ENCODE measurements at regions not wholly inside any gene's neighbourhood (a gene's known extent, or its start where the extent isn't known, plus 50 kb on each side); places are given as distances from the start of the nearest gene placed in this dataset.

DNA sequence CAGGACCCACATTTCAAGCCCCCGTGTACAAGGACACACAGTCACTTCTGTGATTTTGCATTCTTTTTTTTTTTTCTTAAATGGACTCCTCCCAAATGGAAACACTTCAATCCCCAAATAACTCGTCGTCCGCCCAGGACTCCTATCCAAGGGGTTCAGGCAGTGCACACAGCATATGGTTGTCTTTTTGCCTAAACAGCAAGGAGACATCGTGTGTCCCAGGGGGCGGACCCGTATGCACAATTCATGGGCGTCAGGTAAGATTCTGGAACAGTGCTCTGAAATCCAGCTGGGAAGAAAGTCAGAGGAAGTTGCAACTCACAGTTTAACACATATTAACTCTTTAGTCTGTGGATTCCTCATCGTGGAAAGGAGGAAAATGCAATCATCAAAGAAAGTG lies 231.3 kb downstream of the SHOX start:
- TF ChIP-seq, protein P1, sequence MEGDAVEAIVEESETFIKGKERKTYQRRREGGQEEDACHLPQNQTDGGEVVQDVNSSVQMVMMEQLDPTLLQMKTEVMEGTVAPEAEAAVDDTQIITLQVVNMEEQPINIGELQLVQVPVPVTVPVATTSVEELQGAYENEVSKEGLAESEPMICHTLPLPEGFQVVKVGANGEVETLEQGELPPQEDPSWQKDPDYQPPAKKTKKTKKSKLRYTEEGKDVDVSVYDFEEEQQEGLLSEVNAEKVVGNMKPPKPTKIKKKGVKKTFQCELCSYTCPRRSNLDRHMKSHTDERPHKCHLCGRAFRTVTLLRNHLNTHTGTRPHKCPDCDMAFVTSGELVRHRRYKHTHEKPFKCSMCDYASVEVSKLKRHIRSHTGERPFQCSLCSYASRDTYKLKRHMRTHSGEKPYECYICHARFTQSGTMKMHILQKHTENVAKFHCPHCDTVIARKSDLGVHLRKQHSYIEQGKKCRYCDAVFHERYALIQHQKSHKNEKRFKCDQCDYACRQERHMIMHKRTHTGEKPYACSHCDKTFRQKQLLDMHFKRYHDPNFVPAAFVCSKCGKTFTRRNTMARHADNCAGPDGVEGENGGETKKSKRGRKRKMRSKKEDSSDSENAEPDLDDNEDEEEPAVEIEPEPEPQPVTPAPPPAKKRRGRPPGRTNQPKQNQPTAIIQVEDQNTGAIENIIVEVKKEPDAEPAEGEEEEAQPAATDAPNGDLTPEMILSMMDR (IDR thresholded peaks at IDR 0.05; ENCODE audit: control extremely low read depth, extremely low read depth, low read depth, missing control alignments): no peak
- POLR2A ChIA-PET: no interaction called here
- CTCF ChIA-PET: no interaction called here
- no peak for DNase-seq (ENCODE audit: extremely low spot score)

DNA sequence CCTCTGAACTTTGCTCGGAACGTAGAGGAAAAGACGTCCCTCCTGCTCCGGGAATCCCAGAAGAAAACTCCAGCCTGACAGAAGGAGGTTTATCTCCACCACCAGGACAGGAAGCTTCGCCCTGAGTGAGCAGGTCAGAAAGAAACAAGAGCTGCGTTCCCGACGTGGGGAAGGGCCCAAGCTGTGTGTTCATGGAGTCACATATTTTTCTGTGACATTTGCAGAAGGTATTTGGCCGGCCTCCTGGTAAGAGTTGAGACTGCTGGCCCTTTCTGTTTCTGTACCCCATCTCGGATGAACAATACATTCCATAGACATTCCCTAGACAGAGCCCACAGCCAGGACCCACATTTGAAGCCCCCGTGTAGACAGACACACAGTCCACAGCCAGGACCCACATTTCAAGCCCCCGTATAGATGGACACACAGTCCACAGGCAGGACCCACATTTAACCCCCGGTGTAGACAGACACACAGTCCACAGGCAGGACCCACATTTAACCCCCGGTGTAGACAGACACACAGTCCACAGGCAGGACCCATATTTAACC lies 230.8 kb downstream of the SHOX start:
- TF ChIP-seq, protein P1 (IDR thresholded peaks at IDR 0.05; ENCODE audit: control extremely low read depth, extremely low read depth, low read depth, missing control alignments): no peak
- DNase-seq (ENCODE audit: extremely low spot score): no peak
- ChIA-PET POLR2A (no interaction called here), CTCF (no interaction called here)

DNA sequence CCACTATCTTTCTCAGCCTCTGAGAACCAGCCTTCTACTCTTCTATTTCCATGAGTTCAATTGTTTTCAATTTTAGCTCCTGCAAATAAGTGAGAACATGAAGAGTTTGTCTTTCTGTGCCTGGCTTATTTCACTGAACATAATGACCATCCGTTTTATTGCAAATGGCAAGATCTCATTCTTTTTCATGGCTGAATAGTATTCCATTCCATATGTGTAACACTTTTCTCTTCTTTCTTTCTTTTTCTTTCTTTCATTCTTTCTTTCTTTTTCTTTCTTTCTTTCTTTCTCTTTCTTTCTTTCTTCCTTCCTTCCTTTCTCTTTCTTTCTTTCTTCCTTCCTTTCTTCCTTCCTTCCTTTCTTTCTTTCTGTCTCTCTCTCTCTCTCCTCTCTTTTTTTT lies 228.7 kb downstream of the SHOX start:
- TF ChIP-seq, protein P1 (IDR thresholded peaks at IDR 0.05; ENCODE audit: control extremely low read depth, extremely low read depth, low read depth, missing control alignments): no peak
- no peak for DNase-seq (ENCODE audit: extremely low spot score)
- ChIA-PET CTCF (no interaction called here), POLR2A (no interaction called here)

DNA sequence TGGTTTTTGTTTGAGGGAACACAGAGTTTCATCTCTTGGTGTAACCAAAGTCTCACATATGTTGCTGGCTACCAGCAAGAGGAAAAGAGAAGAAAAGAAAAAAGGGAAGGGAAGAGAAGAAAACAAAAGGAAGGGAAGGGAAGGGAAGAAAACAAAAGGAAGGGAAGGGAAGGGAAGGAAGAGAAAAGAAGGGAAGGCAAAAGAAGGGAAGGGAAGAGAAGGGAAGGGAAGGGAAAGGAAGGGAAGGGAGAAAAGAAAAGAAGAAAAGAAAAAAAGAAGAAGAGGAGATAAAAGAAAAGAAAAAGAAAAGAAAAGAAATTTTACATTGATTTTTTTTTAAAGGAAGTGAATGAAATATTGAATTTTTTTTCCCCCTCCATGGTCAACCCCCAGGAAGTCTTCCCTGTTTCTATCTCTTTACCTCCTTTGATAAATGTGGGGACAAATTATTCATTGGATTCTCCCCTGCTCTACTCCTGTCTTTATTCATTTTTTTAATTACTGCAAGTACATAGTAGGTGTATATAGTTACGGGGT lies 228.0 kb downstream of the SHOX start:
- POLR2A ChIA-PET: no interaction called here
- TF ChIP-seq, protein P1 (IDR thresholded peaks at IDR 0.05; ENCODE audit: control extremely low read depth, extremely low read depth, low read depth, missing control alignments): no peak
- no peak for DNase-seq (ENCODE audit: extremely low spot score)
- CTCF ChIA-PET: no interaction called here

DNA sequence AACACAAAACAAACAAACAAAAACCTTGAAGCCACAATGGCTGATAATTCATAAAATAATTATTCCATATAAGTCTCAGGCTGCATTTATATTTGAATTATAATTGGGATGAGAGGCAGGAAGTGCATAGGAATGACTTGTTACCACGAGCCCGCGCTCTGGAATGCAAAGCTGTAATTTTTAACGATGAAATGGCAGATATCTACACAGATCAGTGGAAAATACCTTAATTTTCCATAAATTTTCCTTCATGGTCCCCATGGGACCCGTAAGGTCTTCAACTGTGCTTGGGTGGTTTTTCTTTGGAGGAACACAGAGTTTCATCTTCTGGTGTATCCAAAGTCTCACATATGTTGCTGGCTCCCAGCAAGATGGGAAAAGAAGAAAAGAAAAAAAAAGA lies 226.8 kb downstream of the SHOX start:
- no peak for DNase-seq (ENCODE audit: extremely low spot score)
- POLR2A ChIA-PET: no interaction called here
- CTCF ChIA-PET: no interaction called here
- TF ChIP-seq, protein P1 (IDR thresholded peaks at IDR 0.05; ENCODE audit: control extremely low read depth, extremely low read depth, low read depth, missing control alignments): no peak

DNA sequence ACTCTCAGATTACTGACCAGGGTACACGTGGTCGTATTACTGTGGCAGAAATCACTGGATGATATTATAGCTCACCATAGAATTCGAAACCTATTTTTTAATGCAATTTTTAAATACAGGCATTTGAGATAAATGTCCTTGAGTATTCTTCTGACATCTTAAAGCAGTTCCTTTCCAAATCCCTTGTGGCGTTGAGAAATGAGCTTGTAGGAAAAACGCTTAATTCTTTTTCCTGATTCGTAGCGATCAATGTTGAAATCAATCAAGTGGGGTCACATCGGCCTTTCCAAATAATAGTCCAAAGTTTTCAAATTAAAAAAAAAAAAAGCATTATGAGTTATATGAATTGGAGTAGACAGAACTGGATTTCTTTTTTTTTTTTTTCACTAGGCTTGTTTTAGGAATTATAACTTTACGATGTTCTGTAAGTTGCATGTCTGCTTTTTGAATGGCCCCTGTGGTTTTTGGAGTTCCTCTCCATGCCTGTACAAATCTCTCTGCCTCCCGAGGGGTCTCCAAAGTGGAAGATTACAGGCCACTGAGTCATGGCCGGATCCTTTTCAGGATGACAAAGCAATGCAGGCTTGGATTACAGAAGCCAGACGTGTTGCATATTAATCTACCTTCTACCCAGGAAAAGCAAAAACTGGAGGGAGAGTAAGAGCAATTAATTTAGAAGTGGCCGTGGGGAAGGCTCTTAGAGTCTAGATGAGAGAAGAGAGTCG lies 226.1 kb downstream of the SHOX start:
- TF ChIP-seq, protein P1 (IDR thresholded peaks at IDR 0.05; ENCODE audit: control extremely low read depth, extremely low read depth, low read depth, missing control alignments): no peak
- ChIA-PET CTCF (no interaction called here), POLR2A (no interaction called here)
- no peak for DNase-seq (ENCODE audit: extremely low spot score)

Measured in GM10248 (cell line).